HCT116 (cell line): ENCODE measurements at regions not wholly inside any gene's neighbourhood (a gene's known extent, or its start where the extent isn't known, plus 50 kb on each side); places are given as distances from the start of the nearest gene placed in this dataset.

ENCODE experiments used
- EZH2 ChIP-seq: fragments of 200-600 bp; sonication (generic); IDR thresholded peaks from 2 replicates; pipeline ENCODE4 v1.6.1; 2017; ENCODE audit warnings: antibody characterized with exemption, mixed run types
- JUND ChIP-seq: IDR thresholded peaks from 2 replicates; pipeline ENCODE4 v1.6.1; 2012
- POLR2A ChIP-seq: IDR thresholded peaks from 2 replicates; pipeline ENCODE4 v1.7.0; 2011; ENCODE audit warnings: borderline replicate concordance; ENCODE audit not compliant: insufficient read depth, insufficient read length; ENCODE audit errors: extremely low read depth
- POLR2AphosphoS5 ChIP-seq: IDR thresholded peaks from 2 replicates; pipeline ENCODE4 v1.6.1; 2011; ENCODE audit warnings: mild to moderate bottlenecking, low read depth, low read length, moderate library complexity
- RAD21 ChIP-seq: IDR thresholded peaks from 2 replicates; pipeline ENCODE4 v1.6.1; 2012; ENCODE audit warnings: low read depth, mild to moderate bottlenecking
- SP1 ChIP-seq: IDR thresholded peaks from 2 replicates; pipeline ENCODE4 v1.6.1; 2012; ENCODE audit warnings: low read depth
- YY1 ChIP-seq: IDR thresholded peaks from 2 replicates; pipeline ENCODE4 v1.6.1; 2011; ENCODE audit warnings: low read length, low read depth, moderate library complexity, mild to moderate bottlenecking; ENCODE audit not compliant: insufficient replicate concordance; ENCODE audit errors: extremely low read depth
- ZFX ChIP-seq: fragments of 450-650 bp; IDR thresholded peaks from 2 replicates; pipeline ENCODE4 v1.6.1; 2017
- ZNF274 ChIP-seq: fragments of 200-500 bp; sonication (Bioruptor generic); IDR thresholded peaks from 2 replicates; pipeline ENCODE4 v1.6.1; 2014; ENCODE audit warnings: mild to moderate bottlenecking, low read depth, low read length, inconsistent platforms
- TF ChIP-seq, protein P1 (sequence below), 3 experiments: fragments of 200-600 bp in 1 of 3; sonication (generic) in 1 of 3; IDR thresholded peaks in 2 of 3; conservative IDR thresholded peaks in 1 of 3; 2 replicates each; pipeline ENCODE4 v1.5.1; 2012 to 2017; ENCODE audit warnings: low read depth in 2 of 3, low read length in 2 of 3, antibody characterized with exemption in 1 of 3, borderline replicate concordance in 1 of 3, control low read depth in 1 of 3, mild to moderate bottlenecking in 1 of 3, mixed read lengths in 1 of 3, mixed run types in 1 of 3, moderate library complexity in 1 of 3; ENCODE audit not compliant: insufficient read depth in 1 of 3
- TF ChIP-seq, protein P2 (sequence below): IDR thresholded peaks from 2 replicates; pipeline ENCODE4 v1.6.1; 2012
- TF ChIP-seq, protein P3 (sequence below): IDR thresholded peaks from 2 replicates; pipeline ENCODE4 v1.6.1; 2012; ENCODE audit warnings: low read depth

DNA sequence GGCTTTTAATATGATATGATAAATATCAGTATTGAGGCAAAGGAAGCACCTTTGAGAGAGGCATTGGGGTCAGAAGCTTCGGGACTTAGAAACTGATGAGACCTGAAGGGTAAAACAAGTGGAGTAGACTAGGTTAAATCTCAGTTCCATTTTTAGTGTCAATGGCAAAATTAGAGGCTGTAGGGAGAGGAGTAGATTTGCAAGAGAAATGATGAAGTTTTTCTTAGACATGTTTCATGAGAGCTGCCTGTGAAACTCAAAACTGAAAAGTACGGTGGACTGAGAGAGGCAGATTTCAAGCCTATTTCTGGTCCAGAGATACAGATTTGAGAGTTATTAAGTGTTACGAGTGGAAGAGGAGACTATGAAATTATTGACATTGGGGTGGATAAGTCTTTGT lies 278.5 kb downstream of the TAF11L14 start:
- TF ChIP-seq POLR2A (no peak), ZFX (no peak), RAD21 (no peak), SP1 (no peak), EZH2 (no peak), YY1 (no peak), ZNF274 (no peak), POLR2AphosphoS5 (no peak), JUND (no peak)
- TF ChIP-seq, protein P1, sequence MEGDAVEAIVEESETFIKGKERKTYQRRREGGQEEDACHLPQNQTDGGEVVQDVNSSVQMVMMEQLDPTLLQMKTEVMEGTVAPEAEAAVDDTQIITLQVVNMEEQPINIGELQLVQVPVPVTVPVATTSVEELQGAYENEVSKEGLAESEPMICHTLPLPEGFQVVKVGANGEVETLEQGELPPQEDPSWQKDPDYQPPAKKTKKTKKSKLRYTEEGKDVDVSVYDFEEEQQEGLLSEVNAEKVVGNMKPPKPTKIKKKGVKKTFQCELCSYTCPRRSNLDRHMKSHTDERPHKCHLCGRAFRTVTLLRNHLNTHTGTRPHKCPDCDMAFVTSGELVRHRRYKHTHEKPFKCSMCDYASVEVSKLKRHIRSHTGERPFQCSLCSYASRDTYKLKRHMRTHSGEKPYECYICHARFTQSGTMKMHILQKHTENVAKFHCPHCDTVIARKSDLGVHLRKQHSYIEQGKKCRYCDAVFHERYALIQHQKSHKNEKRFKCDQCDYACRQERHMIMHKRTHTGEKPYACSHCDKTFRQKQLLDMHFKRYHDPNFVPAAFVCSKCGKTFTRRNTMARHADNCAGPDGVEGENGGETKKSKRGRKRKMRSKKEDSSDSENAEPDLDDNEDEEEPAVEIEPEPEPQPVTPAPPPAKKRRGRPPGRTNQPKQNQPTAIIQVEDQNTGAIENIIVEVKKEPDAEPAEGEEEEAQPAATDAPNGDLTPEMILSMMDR (IDR thresholded peaks at IDR 0.05 in 2 of 3, conservative IDR thresholded peaks at IDR 0.05 in 1 of 3; ENCODE audit: borderline replicate concordance in 1 of 3, insufficient read depth in 1 of 3, low read depth in 2 of 3, low read length in 2 of 3): no peak
- TF ChIP-seq, protein P2, sequence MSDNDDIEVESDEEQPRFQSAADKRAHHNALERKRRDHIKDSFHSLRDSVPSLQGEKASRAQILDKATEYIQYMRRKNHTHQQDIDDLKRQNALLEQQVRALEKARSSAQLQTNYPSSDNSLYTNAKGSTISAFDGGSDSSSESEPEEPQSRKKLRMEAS: no peak
- TF ChIP-seq, protein P3, sequence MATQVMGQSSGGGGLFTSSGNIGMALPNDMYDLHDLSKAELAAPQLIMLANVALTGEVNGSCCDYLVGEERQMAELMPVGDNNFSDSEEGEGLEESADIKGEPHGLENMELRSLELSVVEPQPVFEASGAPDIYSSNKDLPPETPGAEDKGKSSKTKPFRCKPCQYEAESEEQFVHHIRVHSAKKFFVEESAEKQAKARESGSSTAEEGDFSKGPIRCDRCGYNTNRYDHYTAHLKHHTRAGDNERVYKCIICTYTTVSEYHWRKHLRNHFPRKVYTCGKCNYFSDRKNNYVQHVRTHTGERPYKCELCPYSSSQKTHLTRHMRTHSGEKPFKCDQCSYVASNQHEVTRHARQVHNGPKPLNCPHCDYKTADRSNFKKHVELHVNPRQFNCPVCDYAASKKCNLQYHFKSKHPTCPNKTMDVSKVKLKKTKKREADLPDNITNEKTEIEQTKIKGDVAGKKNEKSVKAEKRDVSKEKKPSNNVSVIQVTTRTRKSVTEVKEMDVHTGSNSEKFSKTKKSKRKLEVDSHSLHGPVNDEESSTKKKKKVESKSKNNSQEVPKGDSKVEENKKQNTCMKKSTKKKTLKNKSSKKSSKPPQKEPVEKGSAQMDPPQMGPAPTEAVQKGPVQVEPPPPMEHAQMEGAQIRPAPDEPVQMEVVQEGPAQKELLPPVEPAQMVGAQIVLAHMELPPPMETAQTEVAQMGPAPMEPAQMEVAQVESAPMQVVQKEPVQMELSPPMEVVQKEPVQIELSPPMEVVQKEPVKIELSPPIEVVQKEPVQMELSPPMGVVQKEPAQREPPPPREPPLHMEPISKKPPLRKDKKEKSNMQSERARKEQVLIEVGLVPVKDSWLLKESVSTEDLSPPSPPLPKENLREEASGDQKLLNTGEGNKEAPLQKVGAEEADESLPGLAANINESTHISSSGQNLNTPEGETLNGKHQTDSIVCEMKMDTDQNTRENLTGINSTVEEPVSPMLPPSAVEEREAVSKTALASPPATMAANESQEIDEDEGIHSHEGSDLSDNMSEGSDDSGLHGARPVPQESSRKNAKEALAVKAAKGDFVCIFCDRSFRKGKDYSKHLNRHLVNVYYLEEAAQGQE: no peak
